D721Med (cell line): ENCODE measurements at regions not wholly inside any gene's neighbourhood (a gene's known extent, or its start where the extent isn't known, plus 50 kb on each side); places are given as distances from the start of the nearest gene placed in this dataset.
A peak's percentile ranks its signal among the peaks of the same experiment; 100 is the strongest.
"Not testable (repeated sequence)": the region's sequence is repeated elsewhere in the genome, so short reads cannot be mapped to it uniquely, and the experiment has no call there.

Experiments
- DNase-seq: peaks from one replicate; pipeline ENCODE4 v3.0.0; 2011; ENCODE audit warnings: low spot score; ENCODE audit not compliant: insufficient read length
- FAIRE-seq: peaks from 2 replicates; lab custom pipeline; 2011; peaks lifted over from hg19 to GRCh38; lab: Jason Lieb, UNC
- TF ChIP-seq, protein P1 (sequence below): IDR thresholded peaks from 2 replicates; pipeline ENCODE4 v1.5.1; 2012; ENCODE audit warnings: mild to moderate bottlenecking, control low read depth; ENCODE audit not compliant: insufficient read depth; ENCODE audit errors: missing control alignments

- DNase-seq (no peak), FAIRE-seq (no peak)
- TF ChIP-seq, protein P1, sequence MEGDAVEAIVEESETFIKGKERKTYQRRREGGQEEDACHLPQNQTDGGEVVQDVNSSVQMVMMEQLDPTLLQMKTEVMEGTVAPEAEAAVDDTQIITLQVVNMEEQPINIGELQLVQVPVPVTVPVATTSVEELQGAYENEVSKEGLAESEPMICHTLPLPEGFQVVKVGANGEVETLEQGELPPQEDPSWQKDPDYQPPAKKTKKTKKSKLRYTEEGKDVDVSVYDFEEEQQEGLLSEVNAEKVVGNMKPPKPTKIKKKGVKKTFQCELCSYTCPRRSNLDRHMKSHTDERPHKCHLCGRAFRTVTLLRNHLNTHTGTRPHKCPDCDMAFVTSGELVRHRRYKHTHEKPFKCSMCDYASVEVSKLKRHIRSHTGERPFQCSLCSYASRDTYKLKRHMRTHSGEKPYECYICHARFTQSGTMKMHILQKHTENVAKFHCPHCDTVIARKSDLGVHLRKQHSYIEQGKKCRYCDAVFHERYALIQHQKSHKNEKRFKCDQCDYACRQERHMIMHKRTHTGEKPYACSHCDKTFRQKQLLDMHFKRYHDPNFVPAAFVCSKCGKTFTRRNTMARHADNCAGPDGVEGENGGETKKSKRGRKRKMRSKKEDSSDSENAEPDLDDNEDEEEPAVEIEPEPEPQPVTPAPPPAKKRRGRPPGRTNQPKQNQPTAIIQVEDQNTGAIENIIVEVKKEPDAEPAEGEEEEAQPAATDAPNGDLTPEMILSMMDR = no peak
These were observed 266.6 kb downstream of the KDM5D start for GRCh38 chrY:19477959-19478358.

DNA sequence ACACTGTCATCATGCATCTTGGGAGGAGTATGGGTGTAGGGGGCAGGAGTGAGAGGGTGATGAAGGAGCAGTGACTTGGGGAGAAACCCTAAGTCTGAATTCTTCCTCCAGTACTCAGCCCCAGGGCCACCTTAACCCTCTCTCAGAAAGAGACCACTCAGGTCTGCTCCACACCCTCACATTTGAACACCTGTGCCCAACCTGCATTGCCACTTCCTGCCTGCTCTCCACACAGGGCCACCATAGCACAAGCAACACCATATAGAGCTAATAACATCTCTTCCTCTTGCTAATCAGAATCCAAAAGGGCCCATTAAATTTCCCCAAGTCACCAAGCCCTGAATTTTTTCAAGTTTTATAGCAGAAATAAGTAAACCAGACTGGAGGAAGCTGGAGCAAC is 278.7 kb downstream of the KDM5D start:
- FAIRE-seq = no peak
- TF ChIP-seq, protein P1 = no peak
- DNase-seq = no peak

GRCh38 chrY:19456855-19457448 is 287.6 kb downstream of the KDM5D start:
- FAIRE-seq = no peak
- TF ChIP-seq, protein P1 = no peak
- DNase-seq = no peak

GRCh38 chrY:19433059-19433458 is 311.5 kb downstream of the KDM5D start:
- FAIRE-seq (no peak), DNase-seq (no peak)
- TF ChIP-seq, protein P1 = peak; percentile 59

DNA sequence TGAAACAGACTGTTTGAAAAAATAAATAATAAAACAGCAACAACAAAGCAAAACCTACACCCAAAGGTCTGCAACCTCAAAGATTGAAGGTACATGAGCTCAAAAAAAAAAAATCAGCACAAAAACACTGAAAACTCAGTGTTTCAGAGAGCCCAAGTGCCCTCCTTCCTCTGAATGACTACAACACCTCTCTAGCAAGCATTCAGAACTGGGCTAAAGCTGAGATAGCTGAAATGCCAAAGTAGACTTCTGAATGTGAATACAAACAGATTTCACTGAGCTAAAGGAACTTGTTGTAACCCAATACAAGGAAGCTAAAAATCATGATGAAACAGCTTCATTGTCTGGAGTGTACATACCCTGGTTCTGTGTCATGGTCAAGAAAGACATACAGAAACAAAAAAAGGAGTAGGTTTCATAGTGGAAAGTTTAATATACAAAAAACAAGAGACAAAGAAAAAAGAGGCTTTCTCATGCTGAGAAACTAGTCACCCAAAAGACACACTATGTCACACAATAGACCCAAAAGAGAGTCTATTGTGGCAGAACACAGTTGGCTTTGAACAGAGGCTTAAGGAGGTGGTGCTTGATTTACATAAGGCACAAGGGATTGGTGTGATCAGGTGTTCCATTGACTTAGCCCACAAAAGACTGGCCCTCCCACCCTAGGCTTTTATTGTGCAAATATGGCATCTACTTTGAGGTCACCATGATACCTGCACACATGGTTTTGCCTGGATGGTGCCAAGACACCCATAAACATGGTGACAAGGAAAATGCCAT is 316.6 kb downstream of the KDM5D start:
- FAIRE-seq = no peak
- DNase-seq = no peak
- TF ChIP-seq, protein P1 = no peak

DNA sequence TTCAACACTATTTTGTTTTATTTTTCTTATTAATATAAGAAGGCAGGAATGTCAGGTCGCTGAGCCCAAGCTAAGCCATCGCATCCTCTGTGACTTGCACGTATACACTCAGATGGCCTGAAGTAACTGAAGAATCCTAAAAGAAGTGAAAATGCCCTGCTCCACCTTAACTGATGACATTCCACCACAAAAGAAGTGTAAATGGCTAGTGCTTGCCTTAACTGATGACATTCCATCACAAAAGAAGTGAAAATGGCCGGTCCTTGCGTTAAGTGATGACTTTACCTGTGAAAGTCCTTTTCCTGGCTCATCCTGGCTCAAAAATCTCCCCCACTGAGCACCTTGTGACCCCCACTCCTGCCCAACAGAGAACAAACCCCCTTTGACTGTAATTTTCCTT is 317.3 kb downstream of the KDM5D start:
- FAIRE-seq, DNase-seq: not testable (repeated sequence)

DNA sequence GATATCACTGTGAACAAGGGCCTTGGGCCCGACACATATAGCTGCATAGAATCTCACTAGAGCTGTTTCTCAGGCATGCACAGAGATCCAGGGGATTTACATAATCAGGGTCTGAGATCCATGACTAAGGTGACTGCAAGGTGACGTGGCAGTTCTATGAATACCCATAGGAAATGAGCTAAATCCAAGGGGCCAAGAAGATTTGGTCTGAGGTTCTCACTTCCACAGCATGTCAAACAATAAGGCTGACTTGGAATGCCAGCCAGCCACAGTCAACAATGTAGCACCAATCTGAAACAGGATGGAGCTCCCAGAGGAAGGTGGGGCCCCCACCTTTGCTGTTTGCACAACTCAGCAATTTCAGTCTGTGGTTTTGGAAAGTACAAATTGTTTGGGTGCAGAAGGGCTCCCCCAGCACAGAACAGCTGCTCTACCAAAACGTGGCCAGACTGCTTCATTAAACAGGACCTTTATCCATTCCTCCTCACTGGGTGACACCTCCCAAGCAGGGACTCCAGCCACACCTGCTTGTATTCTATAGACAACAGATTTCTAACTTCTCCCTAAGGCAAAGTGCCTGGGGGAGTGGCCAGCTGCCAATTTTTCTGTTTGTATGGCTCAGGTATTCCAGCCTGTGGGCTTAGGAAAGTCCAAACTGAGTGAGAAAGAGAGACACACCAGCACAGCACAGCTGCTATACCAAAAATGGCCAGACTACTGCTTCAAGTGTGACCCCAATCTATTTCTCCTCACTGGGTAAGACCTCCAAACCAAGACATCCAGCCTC is 333.4 kb downstream of the KDM5D start:
- TF ChIP-seq, protein P1 = no peak
- FAIRE-seq (no peak), DNase-seq (no peak)
